Testis (tissue), 2 donors: ENCODE measurements at regions not wholly inside any gene's neighbourhood (a gene's known extent, or its start where the extent isn't known, plus 50 kb on each side); places are given as distances from the start of the nearest gene placed in this dataset.

Experiments
- DNase-seq: peaks from one replicate; pipeline ENCODE4 v3.0.0-alpha.2; 2019
- H3K27ac ChIP-seq, 2 donors: fragments of 200-600 bp; sonication (generic); one replicate each; pipeline ENCODE4 v1.5.1; 2019
- H3K27me3 ChIP-seq: fragments of 200-600 bp; sonication (generic); one replicate; pipeline ENCODE4 v1.5.1; 2019
- H3K36me3 ChIP-seq: fragments of 200-600 bp; sonication (generic); one replicate; pipeline ENCODE4 v1.5.1; 2017; ENCODE audit warnings: low read depth; ENCODE audit errors: missing control alignments
- H3K4me1 ChIP-seq: fragments of 200-600 bp; sonication (generic); one replicate; pipeline ENCODE4 v1.5.1; 2019
- H3K4me3 ChIP-seq, 2 donors: fragments of 200-600 bp; sonication (generic); one replicate each; pipeline ENCODE4 v1.5.1; 2017 to 2019
- H3K9me3 ChIP-seq: fragments of 200-600 bp; sonication (generic); one replicate; pipeline ENCODE4 v1.5.1; 2017
- POLR2A ChIP-seq: fragments of 450-650 bp; IDR thresholded peaks from one replicate; pipeline ENCODE4 v1.6.1; 2017; ENCODE audit warnings: antibody characterized with exemption, mild to moderate bottlenecking, moderate library complexity
- WGBS, 2 donors: methylation state at CpG; one replicate each; pipeline ENCODE4 v1.1.5; 2018; 5-methylcytosine and 5-hydroxymethylcytosine counted together
- intact Hi-C: fragments of 100-400 bp; cut with DNase I; formaldehyde crosslinking; loops from one replicate; pipeline ENCODE4 v1.15.1; 2023; ENCODE audit warnings: low total_unique reads
- TF ChIP-seq, protein P1 (sequence below), 3 experiments: fragments of 450-650 bp in 2 of 3; fragments of 200-600 bp in 1 of 3; sonication (generic) in 1 of 3; IDR thresholded peaks; one replicate each; pipeline ENCODE4 v1.5.1; 2016 to 2019; ENCODE audit warnings: antibody characterized with exemption in 3 of 3, mild to moderate bottlenecking in 2 of 3, moderate library complexity in 1 of 3

GRCh38 chr1:82225421-82226185, 424.9 kb downstream of the ADGRL2 start:
- WGBS, 2 donors, result 58 to 64% methylated on average over 3 of the region's 3 CpGs
- no peak for DNase-seq
- TF ChIP-seq POLR2A, result no peak
- TF ChIP-seq, protein P1, sequence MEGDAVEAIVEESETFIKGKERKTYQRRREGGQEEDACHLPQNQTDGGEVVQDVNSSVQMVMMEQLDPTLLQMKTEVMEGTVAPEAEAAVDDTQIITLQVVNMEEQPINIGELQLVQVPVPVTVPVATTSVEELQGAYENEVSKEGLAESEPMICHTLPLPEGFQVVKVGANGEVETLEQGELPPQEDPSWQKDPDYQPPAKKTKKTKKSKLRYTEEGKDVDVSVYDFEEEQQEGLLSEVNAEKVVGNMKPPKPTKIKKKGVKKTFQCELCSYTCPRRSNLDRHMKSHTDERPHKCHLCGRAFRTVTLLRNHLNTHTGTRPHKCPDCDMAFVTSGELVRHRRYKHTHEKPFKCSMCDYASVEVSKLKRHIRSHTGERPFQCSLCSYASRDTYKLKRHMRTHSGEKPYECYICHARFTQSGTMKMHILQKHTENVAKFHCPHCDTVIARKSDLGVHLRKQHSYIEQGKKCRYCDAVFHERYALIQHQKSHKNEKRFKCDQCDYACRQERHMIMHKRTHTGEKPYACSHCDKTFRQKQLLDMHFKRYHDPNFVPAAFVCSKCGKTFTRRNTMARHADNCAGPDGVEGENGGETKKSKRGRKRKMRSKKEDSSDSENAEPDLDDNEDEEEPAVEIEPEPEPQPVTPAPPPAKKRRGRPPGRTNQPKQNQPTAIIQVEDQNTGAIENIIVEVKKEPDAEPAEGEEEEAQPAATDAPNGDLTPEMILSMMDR (IDR thresholded peaks at IDR 0.05), result no peak
- no peak overlapping the region for H3K27ac ChIP-seq
- H3K9me3 ChIP-seq, result no peaks in the 10 kb centered on the region
- no peaks in the 10 kb centered on the region for H3K36me3 ChIP-seq
- intact Hi-C loops, result no loop called here
- no peaks in the 10 kb centered on the region for H3K4me1 ChIP-seq
- H3K27me3 ChIP-seq, result no peaks in the 10 kb centered on the region
- H3K4me3 ChIP-seq, result no peak overlapping the region

DNA sequence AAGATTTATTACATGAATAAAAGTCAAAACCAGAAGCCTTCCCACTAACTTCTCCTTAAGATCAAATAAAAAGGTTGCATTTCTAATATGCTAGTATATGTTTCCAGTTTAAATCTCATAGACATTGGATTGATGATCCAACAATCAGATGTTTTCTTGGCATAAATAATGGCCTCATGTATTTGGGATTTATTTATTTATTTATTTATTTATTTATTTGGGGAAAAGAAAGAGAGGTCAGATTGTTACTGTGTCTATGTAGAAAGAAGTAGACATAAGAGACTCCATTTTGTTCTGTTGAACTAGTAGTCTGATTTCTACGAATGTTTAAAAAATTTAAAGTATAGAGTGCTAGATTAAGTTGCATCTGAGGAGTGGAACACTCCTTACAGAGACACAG, 422.4 kb downstream of the ADGRL2 start:
- H3K36me3 ChIP-seq, result no peaks in the 10 kb centered on the region
- no peaks in the 10 kb centered on the region for H3K27me3 ChIP-seq
- TF ChIP-seq, protein P1 (IDR thresholded peaks at IDR 0.05), result no peak
- TF ChIP-seq POLR2A, result no peak
- H3K27ac ChIP-seq, result no peak overlapping the region
- intact Hi-C loops, result no loop called here
- no peak overlapping the region for H3K4me3 ChIP-seq
- no peaks in the 10 kb centered on the region for H3K4me1 ChIP-seq
- no peaks in the 10 kb centered on the region for H3K9me3 ChIP-seq
- 93 to 96% methylated on average over 1 of the region's 1 CpG for WGBS, 2 donors
- no peak for DNase-seq

DNA sequence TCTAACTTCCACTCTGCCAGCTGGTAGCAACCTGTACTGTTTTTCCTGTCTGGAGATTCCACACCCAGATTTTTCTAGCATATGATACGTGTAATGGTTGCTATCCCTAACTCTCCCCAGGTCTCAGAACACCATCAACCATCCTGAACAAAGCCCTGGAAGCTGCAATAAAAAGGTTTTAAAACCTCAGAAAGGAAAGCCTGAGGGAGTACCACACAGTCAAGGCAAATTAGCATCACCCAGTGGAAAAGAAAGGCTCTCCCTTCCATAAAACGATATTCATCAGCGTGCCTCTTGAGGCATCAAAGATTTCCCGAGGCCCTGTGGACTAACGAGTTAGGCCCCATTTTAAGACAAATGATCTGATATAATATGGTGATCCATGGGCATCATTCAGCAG, 421.0 kb downstream of the ADGRL2 start:
- H3K27ac ChIP-seq, result no peak overlapping the region
- no peak overlapping the region for H3K4me3 ChIP-seq
- 90 to 92% methylated on average over 5 of the region's 5 CpGs for WGBS, 2 donors
- no peaks in the 10 kb centered on the region for H3K36me3 ChIP-seq
- TF ChIP-seq, protein P1 (IDR thresholded peaks at IDR 0.05), result no peak
- no peak for TF ChIP-seq POLR2A
- no peak for DNase-seq
- intact Hi-C loops, result no loop called here
- H3K4me1 ChIP-seq, result no peaks in the 10 kb centered on the region
- no peaks in the 10 kb centered on the region for H3K9me3 ChIP-seq
- H3K27me3 ChIP-seq, result no peaks in the 10 kb centered on the region

DNA sequence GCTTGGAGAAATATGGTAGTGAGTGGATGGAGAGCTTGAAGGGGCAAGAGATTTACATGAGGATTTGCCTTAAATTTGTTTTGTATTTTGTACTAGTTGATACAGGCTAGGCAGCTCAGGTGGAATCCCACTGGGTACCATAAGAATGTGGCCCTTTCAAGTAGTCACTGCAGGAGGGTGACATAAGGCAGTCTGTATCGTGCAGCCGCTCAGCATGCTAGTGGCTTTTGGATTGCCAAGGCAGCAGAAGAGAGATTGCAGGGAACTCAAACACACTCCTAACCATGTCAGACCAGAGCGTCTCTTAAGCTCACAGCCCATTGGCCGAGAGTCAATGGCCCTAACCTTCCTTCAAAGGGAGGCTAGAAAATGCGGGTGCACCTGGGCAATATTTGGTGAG, 420.0 kb downstream of the ADGRL2 start:
- no peak for DNase-seq
- intact Hi-C loops, result no loop called here
- Histone ChIP-seq H3K27ac (no peak overlapping the region), H3K27me3 (no peaks in the 10 kb centered on the region), H3K36me3 (no peaks in the 10 kb centered on the region), H3K4me1 (no peaks in the 10 kb centered on the region), H3K4me3 (no peak overlapping the region), H3K9me3 (no peaks in the 10 kb centered on the region)
- TF ChIP-seq, protein P1 (IDR thresholded peaks at IDR 0.05), result no peak
- TF ChIP-seq POLR2A, result no peak
- WGBS, 2 donors, result 97 to 98% methylated on average over 5 of the region's 5 CpGs

DNA sequence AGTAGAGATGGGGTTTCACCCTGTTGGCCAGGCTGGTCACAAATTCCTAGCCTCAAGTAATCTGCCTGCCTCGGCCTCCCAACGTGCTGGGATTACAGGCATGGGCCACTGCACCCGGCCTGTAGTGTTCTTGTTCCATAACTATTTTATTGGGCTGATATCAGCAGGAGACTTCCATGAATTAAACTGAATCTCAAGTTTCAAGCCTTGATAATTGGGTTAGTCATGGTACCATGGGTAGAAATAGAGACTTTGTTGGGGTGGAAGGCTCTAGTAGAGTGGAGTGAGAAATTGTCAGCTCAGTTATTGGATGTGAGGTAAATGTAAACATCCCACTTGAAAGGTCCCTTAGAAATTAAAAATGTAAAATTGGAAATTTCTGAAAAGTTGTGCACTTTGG, 419.1 kb downstream of the ADGRL2 start:
- H3K4me1 ChIP-seq, result no peaks in the 10 kb centered on the region
- no peaks in the 10 kb centered on the region for H3K27me3 ChIP-seq
- H3K27ac ChIP-seq, result no peak overlapping the region
- 66 to 97% methylated on average over 3 of the region's 3 CpGs for WGBS, 2 donors
- no peaks in the 10 kb centered on the region for H3K36me3 ChIP-seq
- no peak for TF ChIP-seq POLR2A
- TF ChIP-seq, protein P1 (IDR thresholded peaks at IDR 0.05), result no peak
- H3K4me3 ChIP-seq, result no peak overlapping the region
- DNase-seq, result no peak
- intact Hi-C loops, result no loop called here
- H3K9me3 ChIP-seq, result no peaks in the 10 kb centered on the region
